NCI-H2171 (cell line): ENCODE measurements at regions not wholly inside any gene's neighbourhood (a gene's known extent, or its start where the extent isn't known, plus 50 kb on each side); places are given as distances from the start of the nearest gene placed in this dataset.
"Not testable (repeated sequence)": the region's sequence is repeated elsewhere in the genome, so short reads cannot be mapped to it uniquely, and the experiment has no call there.

Experiments used
- DNase-seq: peaks from one replicate; lab custom pipeline; 2025; lab: John Stamatoyannopoulos, UW

DNA sequence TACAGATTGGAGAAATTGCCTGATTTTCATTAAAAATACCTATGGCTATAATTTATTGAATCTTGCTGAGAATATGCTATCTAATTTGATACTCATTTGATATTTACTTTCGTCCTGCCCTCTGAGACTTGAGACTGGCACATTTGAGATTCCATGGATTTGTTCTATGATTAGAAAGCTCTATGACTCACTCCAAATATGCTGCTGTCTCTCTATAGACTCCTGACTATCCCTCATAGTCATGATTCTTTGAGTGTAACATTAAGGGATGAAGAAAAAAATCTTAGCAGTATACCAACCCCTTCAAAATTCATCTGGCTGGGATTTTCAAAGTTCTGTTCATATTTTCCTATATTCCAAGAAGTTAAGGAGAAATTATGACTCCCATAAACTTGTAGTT is 191.9 kb downstream of the LRIG3 start:
- no peak for DNase-seq

DNA sequence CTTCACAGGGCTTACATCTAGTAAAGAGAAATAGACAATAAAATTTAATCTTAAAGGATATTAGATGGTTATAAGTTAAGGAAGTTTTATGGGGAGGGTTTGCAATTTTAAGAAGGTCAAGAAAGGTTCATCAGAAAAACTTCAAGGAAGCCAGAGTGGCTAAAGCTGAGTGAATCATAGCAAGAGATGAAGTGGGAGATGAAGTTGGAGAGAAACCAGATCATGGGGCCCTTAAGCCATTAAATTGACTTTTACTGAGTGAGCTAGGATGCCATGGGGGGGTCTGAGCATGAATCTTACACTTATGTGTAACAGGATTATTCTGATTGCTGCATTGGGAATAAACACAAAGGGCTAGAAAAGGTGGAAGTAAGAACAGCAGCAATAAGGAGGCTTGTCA is 189.2 kb downstream of the LRIG3 start:
- no peak for DNase-seq

DNA sequence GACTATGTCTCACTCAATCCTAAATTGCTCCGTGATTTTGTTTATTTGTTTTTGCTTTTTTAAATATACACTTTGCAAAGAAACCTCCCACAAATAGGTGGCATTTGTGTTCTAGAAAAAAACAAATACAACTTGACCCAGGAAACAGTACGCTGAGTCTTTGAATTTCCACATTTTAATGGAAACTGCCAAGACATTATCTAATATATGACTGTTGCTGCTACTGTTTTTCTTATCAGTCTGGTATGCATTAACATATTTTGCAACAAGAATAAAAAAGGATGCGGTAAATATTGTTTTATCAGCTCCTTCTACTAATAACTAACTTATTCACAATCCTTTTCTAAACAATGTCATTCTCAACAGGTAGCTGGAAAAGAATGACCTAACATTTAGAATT is 187.4 kb downstream of the LRIG3 start:
- no peak for DNase-seq

DNA sequence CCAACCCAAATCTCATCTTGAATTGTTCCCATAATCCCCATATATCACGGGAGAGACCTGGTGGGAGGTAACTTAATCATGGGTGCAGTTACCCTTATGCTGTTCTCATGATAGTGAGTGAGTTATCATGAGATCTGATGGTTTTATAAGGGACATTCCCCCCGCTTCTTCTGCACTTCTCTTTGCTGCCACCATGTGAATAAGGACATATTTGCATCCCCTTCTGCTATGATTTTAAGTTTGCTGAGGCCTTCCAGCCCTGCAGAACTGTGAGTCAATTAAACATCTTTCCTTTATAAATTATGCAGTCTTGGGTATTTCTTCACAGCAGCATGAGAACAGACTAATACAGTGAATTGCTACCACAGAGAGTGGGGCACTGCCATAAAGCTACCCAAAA is 179.1 kb downstream of the LRIG3 start:
- DNase-seq = no peak

DNA sequence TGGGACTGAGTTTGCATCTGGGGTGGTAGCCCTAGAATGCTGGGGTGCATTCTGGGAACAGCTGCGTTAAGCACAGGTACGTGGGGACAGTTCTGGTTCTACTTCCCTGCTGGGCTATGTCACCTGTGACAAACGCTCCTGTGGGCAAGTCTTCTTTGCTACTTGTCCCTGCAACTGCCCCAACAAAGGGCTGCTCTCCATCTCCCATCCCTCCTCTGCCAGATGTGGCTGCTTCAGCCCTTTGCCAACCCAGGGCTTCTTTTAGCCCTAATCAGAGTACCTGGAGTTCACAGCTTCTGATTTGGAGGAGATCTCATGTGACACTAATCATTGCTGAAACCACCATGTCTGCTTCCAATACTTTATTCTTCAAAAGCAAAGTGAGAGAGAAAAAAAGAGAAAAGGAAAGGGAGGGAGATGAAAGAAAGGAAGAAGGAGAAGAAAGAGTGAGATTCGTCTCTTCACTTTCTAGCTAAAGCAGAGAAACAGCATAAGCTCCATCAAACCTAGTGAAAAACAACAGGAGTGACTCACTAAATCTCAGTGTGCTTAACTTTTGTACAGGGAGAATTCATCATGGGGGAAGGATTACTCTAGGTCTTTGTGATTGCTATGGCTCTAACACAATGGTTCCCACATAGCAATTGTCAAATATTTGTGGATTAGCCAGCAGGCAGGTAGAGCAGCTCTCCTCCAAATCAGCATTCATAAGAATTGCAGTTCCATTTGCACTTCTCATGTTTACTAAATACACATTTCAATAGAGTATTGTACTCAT is 174.8 kb downstream of the LRIG3 start:
- no peak for DNase-seq

DNA sequence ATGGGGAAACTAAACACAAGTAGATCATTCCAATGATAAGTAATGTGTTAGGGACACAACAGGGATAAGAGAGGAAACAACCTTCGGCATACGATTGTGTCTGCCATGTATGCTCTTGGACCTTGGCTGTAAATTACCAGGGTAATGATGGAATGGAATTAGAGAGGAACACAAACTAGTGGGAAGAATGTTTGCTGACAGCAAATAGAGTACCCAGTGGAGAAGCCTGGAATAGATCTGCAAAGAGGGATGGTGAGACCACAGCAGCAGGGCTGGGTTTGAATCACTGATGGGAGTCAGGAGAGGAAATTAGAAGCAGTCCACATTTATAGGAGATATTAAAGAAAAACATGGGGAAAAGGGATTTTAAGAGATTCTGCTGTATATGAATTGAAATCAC is 172.8 kb downstream of the LRIG3 start:
- no peak for DNase-seq

DNA sequence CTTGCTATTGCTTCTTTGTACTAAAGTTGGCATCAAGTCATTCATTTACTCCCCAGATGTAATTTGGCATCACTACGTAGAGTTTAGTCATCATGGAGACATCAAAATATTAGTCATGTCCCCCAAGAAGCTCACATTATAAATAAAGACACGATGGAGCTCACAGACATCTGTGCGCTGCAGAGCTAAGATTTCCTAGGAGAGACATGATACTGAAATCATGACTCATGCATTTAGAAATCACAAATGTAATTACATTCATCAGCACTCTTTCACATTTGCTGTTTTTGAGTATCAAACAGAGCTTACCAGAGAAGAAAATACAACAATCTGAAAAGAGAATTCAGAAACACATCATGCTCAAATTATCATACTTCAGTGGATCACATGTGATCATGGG is 169.8 kb downstream of the LRIG3 start:
- DNase-seq = no peak

DNA sequence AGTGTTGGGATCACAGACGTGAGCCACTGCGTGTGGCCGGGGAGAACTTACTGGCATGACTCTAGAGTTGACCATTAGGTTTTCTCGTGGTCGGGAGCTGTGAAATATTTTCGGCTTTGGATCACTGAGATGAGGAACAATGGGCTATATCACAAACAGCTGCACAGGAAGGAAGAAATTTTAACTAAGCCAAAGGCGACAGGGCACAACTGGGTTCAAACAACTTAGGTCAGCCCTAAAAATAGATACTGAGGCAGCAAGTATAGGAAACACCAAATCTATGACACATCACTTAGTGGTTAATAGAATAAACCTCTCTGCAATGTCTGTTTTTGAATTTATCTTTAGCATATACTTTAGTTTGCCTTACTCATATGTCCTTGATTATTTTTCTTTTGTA is 162.9 kb downstream of the LRIG3 start:
- no peak for DNase-seq

DNA sequence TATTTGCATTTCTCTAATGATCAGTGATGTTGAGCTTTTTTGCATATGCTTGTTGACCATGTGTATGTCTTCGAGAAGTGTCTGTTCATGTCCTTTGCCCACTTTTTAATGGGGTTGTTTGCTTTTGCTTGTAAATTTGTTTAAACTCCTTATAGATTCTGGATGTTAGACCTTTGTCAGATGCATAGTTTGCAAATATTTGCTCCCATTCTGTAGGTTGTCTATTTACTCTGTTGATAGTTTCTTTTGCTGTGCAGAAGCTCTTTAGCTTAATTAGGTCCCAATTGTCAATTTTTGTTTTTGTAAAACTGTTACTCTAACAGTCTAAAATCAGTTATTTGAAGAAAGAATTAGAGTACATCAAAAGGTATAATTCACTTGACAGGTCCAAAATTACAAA is 160.6 kb downstream of the LRIG3 start:
- DNase-seq = not testable (repeated sequence)

DNA sequence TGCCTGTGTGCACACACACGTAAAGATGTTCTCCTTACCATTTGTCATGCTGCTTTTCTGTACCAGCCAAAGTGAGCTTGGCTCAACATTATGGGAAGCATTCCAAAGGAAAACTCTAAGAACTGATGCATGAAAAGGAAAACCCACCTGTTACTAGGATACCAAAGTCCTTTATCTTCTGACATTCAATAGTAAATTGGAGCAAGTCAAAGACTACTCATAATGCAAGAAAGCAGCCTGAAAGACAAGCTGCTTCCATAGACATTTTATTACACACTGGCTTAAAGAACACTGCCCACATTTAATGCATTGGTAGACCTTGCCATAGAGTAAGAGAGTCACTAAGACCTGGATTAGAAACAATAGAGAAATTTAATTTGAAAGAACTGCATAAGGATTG is 159.0 kb downstream of the LRIG3 start:
- no peak for DNase-seq

DNA sequence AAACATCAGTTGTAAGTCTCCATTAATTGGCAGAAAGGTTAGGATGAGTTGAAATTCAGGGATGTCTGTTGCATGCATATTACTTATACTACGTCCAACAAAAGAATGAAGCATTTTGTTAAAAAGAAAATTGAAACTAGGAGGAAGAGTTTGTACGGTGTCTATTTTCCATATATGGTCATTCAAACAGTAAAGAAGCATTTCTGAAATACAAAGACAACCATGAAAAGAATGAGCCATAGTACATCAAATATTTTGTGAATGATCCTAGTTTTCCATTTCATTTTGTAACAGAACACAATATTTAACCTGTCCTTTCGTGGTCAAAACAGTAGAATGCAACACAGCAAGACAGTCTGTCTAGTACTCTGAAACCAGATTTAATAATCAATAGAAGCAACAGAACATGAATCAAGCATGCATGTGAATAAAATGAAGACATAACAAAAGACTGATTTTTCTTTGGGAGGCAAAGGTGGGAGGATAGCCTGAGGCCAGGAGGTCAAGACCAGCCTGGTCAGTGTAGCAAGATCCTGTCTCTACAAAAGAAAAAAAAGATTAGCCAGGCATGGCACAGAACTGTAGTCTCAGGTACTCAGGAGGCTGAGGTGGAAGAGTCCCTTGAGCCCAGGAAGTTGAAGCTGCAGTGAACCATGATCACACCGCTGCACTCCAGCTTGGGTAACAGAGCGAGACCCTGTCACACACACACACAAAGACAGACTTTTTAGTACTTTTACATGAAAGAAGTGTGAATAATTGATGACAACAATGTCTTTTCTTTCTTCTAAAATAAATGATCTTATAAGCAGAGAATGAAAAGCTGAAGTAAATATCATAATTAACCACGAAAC is 156.0 kb downstream of the LRIG3 start:
- no peak for DNase-seq

DNA sequence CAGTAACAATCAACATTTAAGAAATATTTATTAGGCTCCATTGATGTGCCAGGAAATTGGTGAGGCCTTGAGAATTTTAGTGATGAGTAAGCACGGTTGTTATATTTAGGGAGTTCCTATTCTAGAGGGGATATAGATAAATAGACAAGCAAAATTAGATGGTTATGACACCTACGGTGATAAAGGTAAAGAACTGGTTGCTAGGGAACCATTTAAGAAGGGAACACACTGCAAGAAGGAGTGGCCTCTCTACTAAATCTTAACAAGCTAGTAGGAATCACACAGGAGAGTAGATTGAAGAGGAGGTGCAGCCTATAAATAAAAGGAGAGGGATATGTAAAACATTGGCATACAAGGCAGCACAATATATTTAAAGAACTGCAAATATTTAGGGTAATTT is 155.2 kb downstream of the LRIG3 start:
- no peak for DNase-seq

DNA sequence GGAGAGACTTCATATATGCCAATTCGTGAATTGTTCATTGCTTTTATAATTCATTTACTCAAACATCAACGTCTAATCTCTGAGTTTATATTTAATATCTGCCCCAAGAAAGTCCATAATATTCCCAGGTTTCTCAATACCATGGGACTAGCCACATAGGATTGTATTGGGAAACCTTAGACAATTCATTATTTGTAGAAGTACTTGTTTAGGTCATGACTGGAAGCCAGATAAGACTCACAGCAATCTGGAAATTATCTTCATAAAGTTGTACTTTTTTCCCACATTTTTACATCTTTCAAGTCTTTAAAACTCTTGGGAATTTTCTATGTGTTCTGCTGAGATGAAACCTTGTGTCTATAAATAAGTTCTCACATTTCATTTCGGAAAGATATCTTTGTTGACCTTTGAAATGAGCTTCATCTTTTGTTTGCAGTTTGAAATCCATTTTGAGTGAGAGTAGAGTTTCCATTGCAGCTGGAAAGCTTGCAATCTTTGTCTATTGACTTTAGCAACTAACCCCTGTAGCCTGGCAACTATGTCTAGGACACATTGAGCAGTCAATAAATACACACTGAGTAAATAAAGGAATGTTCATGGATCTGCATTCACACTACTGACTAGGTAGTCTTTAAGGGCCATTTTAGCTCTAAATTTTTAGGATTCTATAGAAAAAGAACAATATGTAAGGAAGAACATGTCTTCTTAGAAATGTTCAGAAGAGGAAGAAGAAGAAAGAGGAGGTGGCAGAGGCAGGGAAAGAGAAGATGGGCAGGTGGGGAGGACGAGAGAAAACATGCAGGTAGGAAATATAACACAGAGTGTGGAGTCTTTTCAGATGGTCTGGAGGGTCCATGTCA is 154.4 kb downstream of the LRIG3 start:
- no peak for DNase-seq

DNA sequence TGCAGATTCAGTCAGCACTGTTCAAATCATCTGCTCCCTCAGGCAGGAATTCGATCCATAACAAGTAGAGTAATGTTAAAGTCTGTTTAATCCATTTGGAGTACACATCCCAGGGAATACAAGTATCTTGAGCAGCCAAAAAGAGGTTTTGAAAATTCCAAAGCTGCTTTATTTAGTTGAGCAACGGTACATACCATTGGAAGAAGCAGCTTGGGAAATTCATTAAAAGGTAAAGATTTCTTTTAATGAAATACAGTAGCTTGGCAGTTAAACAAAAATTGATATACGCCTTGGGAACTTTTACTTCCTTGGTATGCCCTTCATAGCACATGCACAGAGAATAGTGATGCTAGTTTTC is 153.8 kb downstream of the LRIG3 start:
- DNase-seq = no peak

DNA sequence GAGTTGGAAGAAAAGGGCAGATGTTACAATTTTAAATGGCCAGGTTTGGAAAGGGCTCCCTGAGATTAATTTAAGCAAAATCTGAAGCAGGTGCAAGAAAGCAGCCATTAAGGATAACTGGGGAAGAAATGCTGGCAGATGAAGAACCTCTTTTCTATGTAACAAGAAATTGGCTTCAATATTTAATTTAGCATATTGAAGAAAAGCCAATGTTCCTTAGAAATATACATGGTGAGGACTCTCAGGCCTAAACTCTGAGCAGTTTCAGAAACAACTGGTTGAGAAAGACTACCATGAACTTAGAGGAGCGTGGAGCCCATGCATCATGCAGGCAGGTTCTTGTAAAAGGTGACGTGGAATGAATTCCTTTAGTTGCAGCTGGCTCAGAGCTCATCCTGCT is 152.8 kb downstream of the LRIG3 start:
- no peak for DNase-seq

DNA sequence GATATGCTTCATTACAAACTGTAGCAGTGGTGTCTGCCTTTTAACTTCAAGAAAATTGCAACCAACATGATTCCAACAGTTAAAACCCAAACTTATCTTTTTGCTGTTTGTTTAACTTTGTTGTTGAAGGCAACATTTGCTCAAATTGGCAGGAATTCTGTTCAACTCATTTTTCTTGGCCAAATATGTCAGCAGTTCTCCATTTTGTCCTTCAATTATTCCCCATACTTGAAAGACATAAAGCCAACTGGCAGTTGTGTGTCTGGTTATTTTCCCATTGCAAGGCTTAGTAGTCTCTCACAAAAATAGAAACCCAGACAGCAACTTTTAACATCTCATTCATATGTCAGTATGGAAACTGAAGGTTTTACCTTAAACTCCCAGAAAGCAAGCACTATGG is 146.3 kb downstream of the LRIG3 start:
- DNase-seq = no peak

DNA sequence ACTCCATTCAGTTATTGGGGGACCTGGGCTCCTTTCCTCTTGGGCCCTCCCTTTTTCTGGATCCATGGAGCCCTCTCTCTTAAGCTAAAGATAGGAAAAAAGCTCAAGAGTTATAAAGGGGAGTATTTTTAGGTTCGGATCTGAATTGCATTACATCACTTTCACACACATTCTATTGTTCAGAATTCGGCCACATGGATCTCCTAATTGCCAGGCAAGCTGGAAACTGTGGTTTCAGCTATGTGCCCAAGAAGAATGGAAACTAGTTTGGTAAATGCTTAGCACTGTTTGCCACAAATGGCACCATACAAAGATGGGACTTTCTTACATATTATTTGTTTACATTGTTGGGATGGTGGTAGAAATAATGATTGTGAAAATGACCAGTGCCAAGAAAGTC is 145.6 kb downstream of the LRIG3 start:
- no peak for DNase-seq

DNA sequence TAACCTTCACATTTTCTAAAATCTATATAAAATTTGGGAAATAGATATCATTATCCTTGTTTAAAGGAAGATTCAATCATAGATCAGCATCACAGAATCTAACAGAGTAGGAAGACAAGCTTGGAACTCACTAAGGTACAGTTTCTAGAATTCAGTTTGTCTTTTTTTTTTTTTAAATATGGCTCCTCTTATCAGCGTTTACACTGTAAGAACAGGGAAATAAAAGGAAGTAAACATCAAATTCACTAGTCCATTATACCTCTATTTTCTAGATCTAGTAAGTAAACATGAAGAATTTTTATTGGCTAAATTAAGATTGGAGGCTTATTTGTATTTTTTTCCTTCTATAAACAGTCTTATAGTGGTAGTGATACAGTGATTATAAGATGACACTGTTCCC is 144.9 kb downstream of the LRIG3 start:
- no peak for DNase-seq

DNA sequence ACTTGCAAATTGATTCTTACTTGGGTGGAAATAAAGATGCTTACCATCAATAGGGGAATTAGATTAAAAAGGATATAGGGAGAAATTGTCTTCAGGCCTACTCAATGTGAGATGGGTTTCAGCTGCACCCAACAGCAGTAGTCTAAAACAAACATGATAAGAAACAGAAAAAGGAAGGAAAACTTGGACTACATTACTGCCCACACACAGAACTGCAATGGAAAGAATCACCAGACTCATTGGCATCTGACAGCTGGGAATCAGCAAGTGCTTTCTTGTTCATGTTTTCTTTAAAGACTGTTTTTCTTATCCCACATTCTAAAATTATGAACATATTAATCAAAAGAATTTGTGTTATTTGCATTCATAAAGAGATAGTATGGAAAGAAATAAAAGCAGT is 144.2 kb downstream of the LRIG3 start:
- DNase-seq = no peak

DNA sequence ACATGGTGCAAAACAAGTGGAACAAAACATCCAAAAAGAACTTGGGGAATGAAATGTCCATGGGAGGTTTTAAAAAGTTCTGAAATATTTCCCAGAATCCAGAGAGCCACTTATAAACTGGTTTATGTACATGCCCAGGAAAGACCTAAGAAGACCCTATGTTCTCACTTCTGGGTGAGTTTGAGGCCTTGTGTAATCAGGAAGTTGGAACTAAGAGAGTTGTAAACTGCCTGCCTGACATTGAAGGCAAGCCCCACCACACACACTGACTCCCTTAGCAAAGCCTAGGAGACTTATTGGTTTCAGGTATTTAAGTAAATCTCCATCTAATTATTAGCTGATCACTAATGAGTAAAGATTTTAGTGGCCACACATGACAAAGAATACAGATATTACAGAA is 142.5 kb downstream of the LRIG3 start:
- no peak for DNase-seq

DNA sequence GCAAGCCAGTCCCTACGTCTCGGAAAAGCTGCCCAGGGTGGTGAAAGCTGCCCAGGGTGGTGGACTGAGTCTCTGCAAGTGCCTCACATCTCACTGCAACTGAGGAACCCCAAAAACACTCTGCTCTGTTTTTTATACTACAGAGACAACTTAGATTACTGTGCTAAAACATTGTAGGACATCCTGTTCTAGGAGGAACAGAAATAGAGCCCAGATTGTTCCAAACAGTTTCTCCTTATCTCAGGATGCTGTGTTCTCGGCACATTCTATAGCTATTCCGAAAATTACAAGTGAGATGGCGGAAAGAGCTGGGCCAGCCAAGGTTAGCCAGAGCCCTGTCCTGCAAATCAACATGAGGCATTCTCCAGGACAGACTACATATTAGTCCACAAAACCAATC is 138.7 kb downstream of the LRIG3 start:
- no peak for DNase-seq

DNA sequence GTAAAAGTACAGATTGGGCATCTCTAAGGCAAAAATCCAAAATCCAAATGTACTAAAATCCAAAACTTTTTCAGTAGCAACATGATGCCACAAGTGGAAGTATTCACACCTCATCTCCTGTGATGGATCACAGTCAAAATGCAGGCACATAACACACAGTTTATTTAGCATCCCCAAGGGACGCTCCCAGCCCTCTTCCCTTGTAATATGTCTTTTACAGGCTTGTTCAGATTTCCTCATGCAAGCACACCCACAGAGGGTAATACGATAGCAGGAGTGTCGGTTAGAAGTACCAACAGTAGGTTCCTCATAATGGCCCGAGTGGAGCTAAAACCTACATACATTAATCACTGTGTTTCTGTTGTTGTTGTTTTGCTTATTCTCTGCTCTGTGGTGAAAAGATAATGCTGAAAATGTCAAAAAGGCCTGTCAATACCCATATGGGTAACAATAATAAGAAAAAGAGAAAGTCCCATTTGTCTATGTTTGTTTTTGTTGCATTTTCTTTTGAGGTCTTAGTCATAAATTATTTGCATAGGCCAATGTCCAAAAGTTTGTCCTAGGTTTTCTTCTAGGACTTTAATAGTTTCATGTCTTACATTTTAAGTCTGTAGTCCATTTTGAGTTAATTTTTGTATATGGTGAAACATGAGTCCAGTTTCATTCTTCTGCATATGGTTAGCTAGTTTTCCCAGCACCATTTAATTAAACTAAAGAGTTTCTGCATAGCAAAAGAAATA is 133.1 kb downstream of the LRIG3 start:
- DNase-seq = peak; percentile 85
